Suprapubic skin (tissue), 4 donors: ENCODE measurements at regions not wholly inside any gene's neighbourhood (a gene's known extent, or its start where the extent isn't known, plus 50 kb on each side); places are given as distances from the start of the nearest gene placed in this dataset.

Experiments used
- DNase-seq, 2 donors: peaks; one replicate each; pipeline ENCODE4 v3.0.0-alpha.2; 2019; ENCODE audit warnings: low spot score in 2 of 2
- H3K27ac ChIP-seq: fragments of 200-600 bp; sonication (generic); one replicate; pipeline ENCODE4 v1.5.1; 2019
- H3K27me3 ChIP-seq: fragments of 200-600 bp; sonication (generic); one replicate; pipeline ENCODE4 v1.5.1; 2019
- H3K36me3 ChIP-seq: fragments of 200-600 bp; sonication (generic); one replicate; pipeline ENCODE4 v1.5.1; 2019
- H3K4me1 ChIP-seq: fragments of 200-600 bp; sonication (generic); one replicate; pipeline ENCODE4 v1.5.1; 2019
- H3K4me3 ChIP-seq: fragments of 200-600 bp; sonication (generic); one replicate; pipeline ENCODE4 v1.5.1; 2019; ENCODE audit warnings: mild to moderate bottlenecking
- H3K9me3 ChIP-seq: fragments of 200-600 bp; sonication (generic); one replicate; pipeline ENCODE4 v1.5.1; 2019
- CTCF ChIP-seq, 2 donors: fragments of 200-600 bp in 1 of 2; fragments of 450-650 bp in 1 of 2; sonication (generic) in 1 of 2; IDR thresholded peaks; one replicate each; pipeline ENCODE4 v1.5.1; 2016 to 2019; ENCODE audit warnings: antibody characterized with exemption in 2 of 2, mild to moderate bottlenecking in 1 of 2, moderate library complexity in 1 of 2
- EP300 ChIP-seq: sonication (generic); formaldehyde crosslinking; IDR thresholded peaks from one replicate; pipeline ENCODE4 v1.6.1; 2017; ENCODE audit warnings: antibody characterized with exemption
- POLR2A ChIP-seq, 2 donors: fragments of 450-650 bp; IDR thresholded peaks; one replicate each; pipeline ENCODE4 v1.6.1; 2017; ENCODE audit warnings: antibody characterized with exemption in 2 of 2, mild to moderate bottlenecking in 2 of 2, moderate library complexity in 2 of 2
- POLR2AphosphoS5 ChIP-seq, 3 donors: sonication (generic); formaldehyde crosslinking; IDR thresholded peaks; one replicate each; pipeline ENCODE4 v1.6.1; 2017; ENCODE audit warnings: antibody characterized with exemption in 3 of 3
- WGBS: methylation state at CpG from one replicate; pipeline ENCODE4 v1.1.5; 2018; 5-methylcytosine and 5-hydroxymethylcytosine counted together

GRCh38 chr1:29963946-29964345 is 727.6 kb downstream of the PTPRU start:
- Histone ChIP-seq H3K4me1 (no peaks in the 10 kb centered on the region), H3K27ac (no peak overlapping the region), H3K27me3 (peaks cover 65% of the 10 kb centered on the region), H3K4me3 (no peak overlapping the region), H3K36me3 (no peaks in the 10 kb centered on the region), H3K9me3 (no peaks in the 10 kb centered on the region)
- WGBS: 85% methylated on average over 7 of the region's 7 CpGs
- peak; percentile 29 to 41 for DNase-seq
- TF ChIP-seq POLR2AphosphoS5 (IDR thresholded peaks at IDR 0.05) (no peak), CTCF (IDR thresholded peaks at IDR 0.05) (no peak), POLR2A (IDR thresholded peaks at IDR 0.05) (no peak)

- Histone ChIP-seq H3K9me3 (no peaks in the 10 kb centered on the region), H3K27me3 (peaks cover 71% of the 10 kb centered on the region), H3K36me3 (no peaks in the 10 kb centered on the region), H3K4me1 (no peaks in the 10 kb centered on the region), H3K4me3 (no peak overlapping the region), H3K27ac (no peak overlapping the region)
- TF ChIP-seq EP300 (no peak), POLR2A (IDR thresholded peaks at IDR 0.05) (no peak), CTCF (IDR thresholded peaks at IDR 0.05) (no peak), POLR2AphosphoS5 (IDR thresholded peaks at IDR 0.05) (no peak)
- DNase-seq: peak in 1 of 2 donors; percentile 35
- 47% methylated on average over 2 of the region's 3 CpGs for WGBS
Observed at GRCh38 chr1:29962831-29963247, 726.5 kb downstream of the PTPRU start.

GRCh38 chr1:29962336-29962735 is 726.0 kb downstream of the PTPRU start:
- Histone ChIP-seq H3K27ac (no peak overlapping the region), H3K4me3 (no peak overlapping the region), H3K27me3 (peaks cover 66% of the 10 kb centered on the region), H3K4me1 (no peaks in the 10 kb centered on the region), H3K9me3 (no peaks in the 10 kb centered on the region), H3K36me3 (no peaks in the 10 kb centered on the region)
- DNase-seq: peak in 1 of 2 donors; percentile 28
- TF ChIP-seq POLR2A (IDR thresholded peaks at IDR 0.05) (no peak), EP300 (no peak), POLR2AphosphoS5 (IDR thresholded peaks at IDR 0.05) (no peak), CTCF (IDR thresholded peaks at IDR 0.05) (no peak)
- WGBS: 43% methylated on average over 5 of the region's 5 CpGs

- Histone ChIP-seq H3K4me1 (no peaks in the 10 kb centered on the region), H3K9me3 (no peaks in the 10 kb centered on the region), H3K27ac (no peak overlapping the region), H3K4me3 (no peak overlapping the region), H3K36me3 (no peaks in the 10 kb centered on the region), H3K27me3 (peaks cover 64% of the 10 kb centered on the region)
- 80% methylated on average over 7 of the region's 8 CpGs for WGBS
- peak; percentile 31 to 49 for DNase-seq
- TF ChIP-seq POLR2AphosphoS5 (IDR thresholded peaks at IDR 0.05) (no peak), EP300 (no peak), POLR2A (IDR thresholded peaks at IDR 0.05) (no peak), CTCF (IDR thresholded peaks at IDR 0.05) (no peak)
Observed at GRCh38 chr1:29961293-29962059, 725.2 kb downstream of the PTPRU start.

- Histone ChIP-seq H3K27ac (no peak overlapping the region), H3K36me3 (no peaks in the 10 kb centered on the region), H3K9me3 (no peaks in the 10 kb centered on the region), H3K27me3 (peaks cover 61% of the 10 kb centered on the region), H3K4me3 (no peak overlapping the region), H3K4me1 (no peaks in the 10 kb centered on the region)
- WGBS: 52% methylated on average over 3 of the region's 10 CpGs
- no peak for TF ChIP-seq POLR2AphosphoS5 (IDR thresholded peaks at IDR 0.05)
- no peak for TF ChIP-seq CTCF (IDR thresholded peaks at IDR 0.05)
- no peak for TF ChIP-seq EP300
- no peak for TF ChIP-seq POLR2A (IDR thresholded peaks at IDR 0.05)
- peak; percentile 40 to 55 for DNase-seq
Observed at GRCh38 chr1:29960876-29961275, 724.6 kb downstream of the PTPRU start.
